ENCODE measurements at regions not wholly inside any gene's neighbourhood (a gene's known extent, or its start where the extent isn't known, plus 50 kb on each side); places are given as distances from the start of the nearest gene placed in this dataset.

DNA sequence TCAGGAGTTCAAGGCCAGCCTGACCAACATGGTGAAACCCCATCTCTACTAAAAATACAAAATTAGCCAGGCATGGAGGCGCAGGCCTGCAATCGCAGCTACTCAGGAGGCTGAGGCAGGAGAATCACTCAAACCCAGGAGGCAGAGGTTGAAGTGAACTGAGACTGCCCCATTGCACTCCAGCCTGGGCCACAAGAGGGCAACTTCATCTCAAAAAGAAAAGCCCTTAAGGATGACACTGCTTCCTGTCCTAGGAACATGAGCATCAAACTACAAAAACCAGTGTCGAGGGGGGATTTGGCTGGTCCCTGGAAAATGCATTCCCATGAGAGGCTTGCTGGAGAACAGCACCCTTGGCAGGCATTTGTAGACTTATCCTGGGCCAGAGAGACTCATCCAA is 449.5 kb upstream of the PSMD7 start:
- FAIRE-seq = no peak

DNA sequence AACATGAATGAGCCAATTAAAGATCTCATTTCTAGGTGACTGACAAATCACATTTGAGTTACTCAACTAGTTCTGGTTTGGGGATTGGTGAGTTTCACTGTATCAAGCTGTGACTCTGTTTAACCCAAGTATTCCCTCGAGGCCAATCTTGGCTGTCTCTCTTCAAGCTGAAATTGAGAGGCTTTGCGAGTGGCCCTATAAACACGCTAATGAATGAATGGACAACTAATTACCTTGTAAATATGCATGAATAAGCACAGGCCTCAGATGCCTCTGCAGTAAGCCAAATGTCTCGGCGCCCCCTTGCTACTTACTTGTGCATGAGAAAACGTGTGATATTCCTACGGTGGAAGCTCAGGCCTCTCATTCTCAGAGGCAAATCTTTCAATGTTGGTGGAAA is 450.3 kb upstream of the PSMD7 start:
- no peak for DNase-seq (ENCODE audit: insufficient read length, low spot score)
- no peak for FAIRE-seq

More for the DNA sequence above, 449.5 kb upstream of the PSMD7 start:
- no peak for DNase-seq (ENCODE audit: insufficient read length, low spot score)

GRCh38 chr16:73846007-73846330 is 450.6 kb upstream of the PSMD7 start:
- DNase-seq (ENCODE audit: insufficient read length, low spot score) = no peak
- no peak for FAIRE-seq

DNA sequence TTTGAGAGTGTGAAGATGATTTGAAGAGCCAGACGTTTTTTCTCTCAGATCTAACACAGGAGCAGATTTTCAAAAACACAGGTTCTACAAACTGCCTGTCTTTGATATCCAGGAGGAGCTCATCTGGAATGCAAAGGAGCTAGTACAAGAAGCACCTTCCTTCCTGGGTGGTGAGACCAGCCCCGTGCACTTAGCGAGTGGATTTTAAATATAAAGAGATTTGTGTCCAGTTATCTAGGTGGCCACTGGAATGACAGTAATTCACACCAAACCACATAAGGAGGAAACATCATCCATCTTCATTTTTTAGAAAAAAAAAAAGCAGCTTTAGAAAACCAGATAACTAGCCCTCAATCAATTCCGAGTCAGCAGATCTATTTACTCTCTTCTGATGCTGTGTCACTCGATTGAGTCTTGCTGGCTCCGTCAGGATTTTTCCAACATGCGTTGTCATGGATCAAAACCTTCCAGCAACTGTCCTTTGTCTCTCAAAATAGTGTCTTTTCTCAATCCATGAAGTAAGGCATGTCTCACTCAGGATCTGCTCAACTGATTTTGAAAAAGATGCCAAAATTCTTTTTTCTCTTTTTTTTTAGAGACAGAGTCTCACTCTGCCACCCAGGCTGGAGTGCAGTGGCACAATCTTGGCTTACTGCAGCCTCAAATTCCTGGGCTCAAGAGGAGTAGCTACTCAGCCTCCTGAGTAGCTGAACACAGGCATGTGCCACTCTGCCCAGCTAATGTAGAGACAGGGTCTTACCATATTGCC is 451.2 kb upstream of the PSMD7 start:
- FAIRE-seq (no peak), DNase-seq (ENCODE audit: insufficient read length, low spot score) (no peak)

GRCh38 chr16:73840728-73841127 is 455.9 kb upstream of the PSMD7 start:
- DNase-seq (ENCODE audit: insufficient read length, low spot score) (no peak), FAIRE-seq (no peak)

GRCh38 chr16:73831220-73831619 is 465.4 kb upstream of the PSMD7 start:
- DNase-seq (ENCODE audit: insufficient read length, low spot score) (no peak), FAIRE-seq (no peak)

DNA sequence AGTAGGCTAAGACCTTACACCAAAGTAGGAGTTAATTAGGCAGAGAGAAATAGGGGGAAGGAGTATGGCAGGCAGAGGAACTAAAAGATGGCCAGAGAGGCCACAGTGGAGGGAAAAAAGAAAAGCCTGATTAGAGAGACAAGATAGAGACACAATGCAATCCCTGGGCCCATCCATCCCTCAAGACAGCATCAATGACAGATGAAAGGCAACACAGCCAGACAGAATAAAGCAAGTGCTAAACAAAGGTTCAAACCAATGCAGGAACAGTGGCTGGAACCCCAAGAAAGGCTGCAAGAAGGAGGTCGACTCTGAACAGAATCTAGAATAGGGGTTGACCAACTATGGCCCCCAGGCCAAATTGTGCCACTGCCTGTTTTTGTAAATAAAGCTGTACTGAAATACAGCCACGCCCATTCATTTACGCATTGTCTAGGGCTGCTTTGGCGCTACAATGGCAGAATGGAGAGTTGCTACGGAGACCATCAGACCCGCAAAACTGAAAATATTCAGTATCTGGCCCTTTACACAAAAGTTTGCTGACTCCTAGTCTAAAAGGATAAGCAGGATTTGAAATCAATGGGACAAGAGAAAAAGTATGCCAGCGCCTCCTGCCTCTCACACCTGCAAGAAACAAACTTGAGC is 473.3 kb upstream of the PSMD7 start:
- FAIRE-seq = no peak
- DNase-seq (ENCODE audit: insufficient read length, low spot score) = no peak

DNA sequence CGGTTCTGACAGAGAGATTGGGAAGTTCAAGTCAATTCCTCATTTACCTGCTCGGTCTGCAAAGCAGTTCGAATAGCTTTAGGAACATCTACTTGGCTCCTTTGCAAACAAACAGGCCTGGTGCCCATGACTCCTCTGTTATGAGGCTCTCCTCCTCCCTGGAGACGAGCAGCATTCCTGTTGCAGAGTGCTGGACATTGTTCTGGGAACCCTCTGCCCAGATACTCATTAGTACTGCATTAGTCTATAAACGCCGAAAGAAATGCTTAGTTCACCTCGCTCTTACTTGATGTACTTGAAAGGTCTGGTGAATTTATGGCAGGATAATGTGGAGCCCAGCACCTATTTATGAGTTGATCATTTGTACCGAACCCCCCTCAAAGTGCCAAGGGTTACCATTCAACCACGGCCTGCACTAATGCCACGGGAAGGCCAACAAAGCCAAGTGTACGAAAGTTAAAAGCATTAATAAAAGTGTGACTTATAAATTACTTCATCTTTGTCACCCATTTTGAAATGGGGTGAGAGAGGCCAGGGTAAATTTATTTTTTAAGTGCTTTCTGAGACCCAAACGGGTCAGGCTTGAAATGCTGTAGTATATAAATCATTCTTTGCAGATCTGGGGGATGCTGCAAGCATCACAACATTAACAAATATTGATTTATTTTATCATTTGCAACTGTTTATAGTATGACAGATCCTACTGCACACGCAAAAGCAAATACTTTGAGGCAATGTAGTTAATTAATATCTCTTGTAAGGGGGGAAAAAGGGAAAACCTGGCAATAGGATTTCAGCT is 478.9 kb upstream of the PSMD7 start:
- FAIRE-seq = no peak
- no peak for DNase-seq (ENCODE audit: insufficient read length, low spot score)

- no peak for DNase-seq (ENCODE audit: insufficient read length, low spot score)
- FAIRE-seq = no peak
These were observed 483.1 kb upstream of the PSMD7 start for GRCh38 chr16:73813527-73813926.

- DNase-seq (ENCODE audit: insufficient read length, low spot score) (no peak), FAIRE-seq (no peak)
These were observed 492.2 kb upstream of the PSMD7 start for GRCh38 chr16:73804456-73804855.

DNA sequence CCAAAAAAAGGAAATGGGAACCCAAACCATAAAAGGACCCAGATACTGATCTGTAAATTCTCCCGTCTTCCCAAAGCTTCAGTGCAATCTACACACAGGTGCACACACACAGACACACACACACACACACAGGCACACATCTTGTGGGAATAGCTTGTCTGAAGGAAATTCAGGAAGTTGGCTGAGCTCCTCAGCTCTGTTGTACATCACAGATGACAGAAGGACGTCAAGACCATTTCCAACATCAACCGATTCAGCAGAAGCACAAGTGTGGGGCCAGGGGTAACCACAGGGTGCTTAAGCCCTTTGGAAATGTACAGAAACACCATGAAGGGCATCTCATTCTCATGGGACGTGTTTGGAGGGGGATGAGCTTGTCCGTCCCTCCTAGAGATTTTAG is 498.1 kb upstream of the PSMD7 start:
- no peak for FAIRE-seq

GRCh38 chr16:73797115-73797514 is 499.5 kb upstream of the PSMD7 start:
- FAIRE-seq = no peak
- no peak for DNase-seq (ENCODE audit: insufficient read length, low spot score)

More for the DNA sequence above, 498.1 kb upstream of the PSMD7 start:
- no peak for DNase-seq (ENCODE audit: insufficient read length, low spot score)

DNA sequence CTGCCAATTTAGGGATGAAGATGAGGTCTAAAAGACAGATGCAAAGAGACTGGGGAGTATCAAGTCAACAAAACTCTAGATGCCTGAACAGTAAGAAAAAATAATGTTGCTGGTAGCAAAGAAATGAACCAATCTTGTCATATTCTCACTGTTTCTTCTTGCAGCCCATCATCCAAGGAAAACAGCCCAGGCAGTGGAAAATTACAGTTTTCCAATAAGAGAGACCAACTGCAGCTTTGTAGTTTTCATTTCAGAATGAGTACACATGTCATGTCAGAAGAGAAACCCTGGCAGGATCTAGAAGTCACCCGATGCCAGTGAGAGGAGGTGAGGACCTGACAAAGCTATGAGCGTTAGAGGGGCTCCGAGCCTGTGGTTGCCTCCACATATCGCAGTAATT is 500.4 kb upstream of the PSMD7 start:
- no peak for DNase-seq (ENCODE audit: insufficient read length, low spot score)
- FAIRE-seq = no peak

DNA sequence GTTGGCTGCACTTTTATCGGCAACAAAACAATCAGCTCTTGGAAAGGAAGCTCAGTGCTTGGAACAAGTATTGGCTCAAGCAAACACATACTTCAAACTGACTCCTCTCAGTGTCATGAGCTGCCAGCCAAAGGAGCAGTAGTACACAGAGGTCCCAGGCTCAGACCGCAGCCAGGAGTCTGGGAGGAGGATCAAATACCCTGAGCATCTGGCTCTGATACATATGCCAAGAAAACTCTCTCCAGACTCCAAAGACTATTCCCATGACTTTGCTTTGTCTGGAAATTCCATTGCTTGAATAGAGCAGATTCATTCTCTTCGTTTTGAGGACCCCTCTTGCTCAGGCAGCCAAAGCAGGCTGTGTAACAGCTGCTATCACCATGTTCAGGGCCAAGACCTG is 501.6 kb upstream of the PSMD7 start:
- DNase-seq (ENCODE audit: insufficient read length, low spot score) = no peak

DNA sequence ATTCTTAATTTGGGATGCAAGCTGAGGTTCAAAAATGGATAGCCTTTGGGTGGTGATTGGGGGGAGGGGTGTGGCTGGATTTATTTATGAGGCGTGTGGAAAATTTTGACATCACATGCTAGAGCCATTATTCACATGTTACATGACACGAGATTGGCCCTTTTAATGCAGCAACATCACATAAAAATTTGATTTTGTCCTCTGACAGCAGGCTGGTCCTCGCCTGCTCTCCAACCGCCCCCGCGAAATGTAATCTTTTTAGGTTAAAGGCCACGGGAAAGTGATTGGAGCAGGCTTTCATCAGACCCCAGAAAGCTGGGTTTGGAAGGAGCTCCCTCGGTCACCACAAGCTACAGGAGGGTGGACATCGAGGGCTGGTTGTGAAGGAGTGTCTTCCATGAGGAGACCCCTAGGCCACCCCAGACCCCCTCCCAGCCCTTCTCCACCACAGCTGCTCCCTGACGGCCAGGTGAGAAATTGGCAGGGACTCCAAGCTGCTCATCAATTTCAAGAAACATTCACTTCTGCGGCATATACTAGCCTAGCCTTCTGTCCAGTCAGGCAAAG is 502.7 kb upstream of the PSMD7 start:
- no peak for DNase-seq (ENCODE audit: insufficient read length, low spot score)
- no peak for FAIRE-seq

More for the DNA sequence above, 501.6 kb upstream of the PSMD7 start:
- FAIRE-seq = no peak

DNA sequence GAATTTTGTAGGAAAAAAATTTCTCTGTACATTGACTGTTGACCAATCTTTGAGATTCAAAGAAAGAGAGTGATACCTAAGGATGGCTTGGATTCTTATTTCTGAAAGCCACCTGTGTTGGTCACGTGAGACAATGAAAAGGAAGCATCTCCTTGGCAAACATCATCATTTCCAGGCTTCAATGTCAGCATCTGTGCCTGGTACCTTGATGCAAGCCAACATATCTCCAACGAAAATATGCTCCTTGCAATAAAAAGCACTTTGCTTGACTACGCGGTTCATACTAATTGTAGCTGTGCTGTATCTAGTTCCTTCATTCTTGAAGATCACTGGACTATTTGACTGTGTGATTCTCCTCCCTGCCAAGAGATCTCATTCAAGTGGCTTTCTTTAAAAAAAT is 503.4 kb upstream of the PSMD7 start:
- FAIRE-seq = no peak
- DNase-seq (ENCODE audit: insufficient read length, low spot score) = no peak

GRCh38 chr16:73792199-73793020 is 504.2 kb upstream of the PSMD7 start:
- FAIRE-seq = no peak
- no peak for DNase-seq (ENCODE audit: insufficient read length, low spot score)

DNA sequence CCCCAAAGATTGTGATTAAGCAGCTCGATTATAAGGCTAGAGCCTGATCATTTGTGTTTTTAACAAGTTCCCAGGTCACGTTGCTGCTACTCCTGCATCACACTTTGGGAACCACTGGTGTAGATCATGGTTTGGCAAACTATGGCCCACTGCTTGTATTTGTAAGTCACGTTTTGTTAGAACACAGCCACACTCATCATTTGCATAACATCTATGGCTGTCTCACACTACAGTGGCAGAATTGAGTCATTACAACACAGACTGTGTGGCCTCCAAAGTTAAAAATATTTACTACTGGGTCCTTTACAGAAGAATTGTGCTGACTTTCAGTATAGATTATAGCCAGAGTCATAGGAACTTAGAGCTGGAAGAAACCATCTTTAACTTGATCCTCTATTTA is 515.3 kb upstream of the PSMD7 start:
- FAIRE-seq (no peak), DNase-seq (ENCODE audit: insufficient read length, low spot score) (no peak)

- no peak for DNase-seq (ENCODE audit: insufficient read length, low spot score)
- no peak for FAIRE-seq
These were observed 517.7 kb upstream of the PSMD7 start for GRCh38 chr16:73778887-73779286.

DNA sequence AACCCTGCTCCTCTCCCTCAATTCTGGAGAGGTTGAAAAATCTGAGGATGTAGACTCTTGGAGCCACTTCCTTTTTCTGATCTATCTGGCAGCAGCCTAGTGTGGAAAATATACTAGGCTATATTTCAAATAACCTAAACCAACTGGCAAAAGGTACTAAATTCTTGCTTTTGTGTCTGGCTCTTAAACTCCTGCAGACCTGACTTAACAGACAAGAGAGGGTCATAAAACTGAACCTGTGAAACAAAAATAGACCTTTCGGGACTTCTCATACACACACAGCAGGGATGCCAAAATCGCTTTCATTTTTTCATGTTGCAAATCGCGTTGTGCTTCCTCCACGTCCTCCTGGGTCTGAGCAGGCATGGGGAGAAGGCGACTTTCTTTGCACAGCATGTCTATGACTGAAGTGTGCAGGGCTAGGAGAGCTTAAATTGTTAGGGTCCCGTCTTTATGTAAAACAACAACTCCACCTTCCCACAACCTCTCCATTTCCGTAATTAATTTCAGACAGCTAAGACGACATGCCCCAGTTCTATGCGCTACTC is 520.7 kb upstream of the PSMD7 start:
- FAIRE-seq (no peak), DNase-seq (ENCODE audit: insufficient read length, low spot score) (no peak)
